T follicular helper cell (primary cell): ENCODE measurements at regions not wholly inside any gene's neighbourhood (a gene's known extent, or its start where the extent isn't known, plus 50 kb on each side); places are given as distances from the start of the nearest gene placed in this dataset.
"Not testable (repeated sequence)": the region's sequence is repeated elsewhere in the genome, so short reads cannot be mapped to it uniquely, and the experiment has no call there.

Experiments used
- DNase-seq: peaks from one replicate; pipeline ENCODE4 v3.0.0-alpha.2; 2020; ENCODE audit warnings: low read depth

DNA sequence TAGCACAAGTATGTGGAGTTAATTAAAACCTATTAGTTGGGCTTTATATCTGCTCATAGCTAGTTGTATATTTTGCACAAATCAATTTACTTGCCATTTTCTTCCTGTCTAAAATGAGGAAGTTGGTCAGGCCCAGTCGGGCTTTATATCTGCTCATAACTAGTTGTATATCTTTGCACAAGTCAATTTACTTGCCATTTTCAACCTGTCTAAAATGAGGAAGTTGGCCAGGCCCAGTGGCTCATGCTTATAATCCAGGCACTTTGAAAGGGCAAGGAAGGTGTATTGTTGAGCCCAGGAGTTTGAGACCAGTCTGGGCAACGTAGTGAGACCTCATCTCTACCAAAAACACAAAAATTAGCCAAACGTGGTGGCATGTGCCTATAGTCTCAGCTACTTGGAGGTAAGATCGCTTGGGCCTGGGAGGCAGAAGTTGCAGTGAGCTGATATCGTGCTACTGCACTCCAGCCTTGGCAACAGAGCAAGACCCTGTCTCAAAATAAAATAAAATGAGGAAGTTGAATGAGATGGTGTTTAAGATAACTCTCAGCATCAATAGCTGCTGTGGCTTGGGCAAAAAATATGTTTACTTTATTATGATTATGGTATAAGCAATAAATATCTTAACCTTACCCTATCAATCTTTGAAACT is 1558.6 kb upstream of the RAG2 start:
- no peak for DNase-seq

DNA sequence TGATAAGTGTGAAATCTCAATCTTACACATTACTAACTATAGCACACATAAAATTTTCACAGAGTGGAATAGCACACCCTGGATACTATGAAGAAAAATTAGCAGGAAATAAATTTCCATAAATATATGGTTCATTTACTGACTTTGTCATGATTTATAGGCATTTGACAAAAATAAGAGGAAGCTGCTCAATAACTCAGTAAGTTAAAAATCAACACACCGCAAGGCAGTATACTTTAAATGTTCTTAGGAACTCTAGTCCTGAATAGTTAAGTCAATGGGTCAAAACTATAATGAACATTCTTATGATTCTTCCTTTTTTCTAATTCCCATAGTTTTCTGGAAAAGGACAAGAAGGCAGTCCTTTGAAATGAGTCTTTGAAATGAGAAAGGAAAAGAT is 1557.8 kb upstream of the RAG2 start:
- no peak for DNase-seq

DNA sequence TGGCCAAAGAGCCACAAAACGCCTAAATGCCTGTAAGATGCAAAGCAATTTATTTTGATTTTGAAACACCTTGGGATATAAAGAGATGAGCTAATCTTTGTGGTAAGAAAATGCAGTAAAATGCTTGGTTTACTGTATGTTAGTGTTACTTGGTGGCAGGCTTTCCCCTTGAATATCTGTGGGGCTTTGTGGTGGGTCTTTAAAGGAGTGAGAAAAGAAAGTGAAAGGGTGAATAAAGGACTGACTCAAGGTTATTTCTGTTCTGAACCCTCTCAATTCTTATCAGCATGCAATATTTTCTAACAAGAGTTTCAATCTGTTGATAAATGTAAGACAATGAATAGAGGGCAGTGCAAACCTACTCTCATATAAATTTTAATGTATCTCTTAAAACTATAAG is 1555.9 kb upstream of the RAG2 start:
- no peak for DNase-seq

DNA sequence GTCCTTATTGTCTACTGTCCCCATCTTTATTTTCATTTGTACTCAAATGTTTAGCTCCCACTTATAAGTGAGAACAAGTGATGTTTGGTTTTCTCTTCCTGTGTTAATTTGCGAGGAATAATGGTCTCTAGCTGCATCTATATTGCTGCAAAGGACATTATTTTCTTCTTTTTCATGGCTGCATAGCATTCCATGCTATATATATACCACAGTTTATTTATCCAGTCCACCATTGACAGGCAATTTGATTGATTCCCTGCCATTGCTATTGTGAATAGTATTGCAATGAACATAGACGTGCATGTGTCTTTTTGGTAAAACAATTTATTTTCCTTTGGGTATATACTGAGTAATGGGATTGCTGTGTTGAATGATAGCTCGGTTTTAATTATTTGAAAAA is 1545.8 kb upstream of the RAG2 start:
- DNase-seq: no peak

DNA sequence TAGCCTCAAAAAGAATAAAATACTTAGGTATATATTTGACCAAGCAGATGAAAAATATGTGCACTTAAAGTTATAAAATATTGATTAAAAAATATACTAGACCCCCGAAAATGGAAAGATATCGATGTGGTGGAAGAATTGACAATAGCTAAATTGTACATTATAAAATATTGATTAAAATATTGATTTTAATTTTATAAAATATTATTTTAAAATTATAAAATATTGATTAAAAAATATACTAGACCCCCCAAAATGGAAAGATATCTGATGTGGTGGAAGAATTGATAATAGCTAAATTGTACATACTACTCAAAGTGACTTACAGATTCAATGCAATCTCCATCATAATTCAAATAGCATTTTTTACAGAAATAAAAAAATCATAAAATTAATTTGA is 1540.9 kb upstream of the RAG2 start:
- DNase-seq: no peak

DNA sequence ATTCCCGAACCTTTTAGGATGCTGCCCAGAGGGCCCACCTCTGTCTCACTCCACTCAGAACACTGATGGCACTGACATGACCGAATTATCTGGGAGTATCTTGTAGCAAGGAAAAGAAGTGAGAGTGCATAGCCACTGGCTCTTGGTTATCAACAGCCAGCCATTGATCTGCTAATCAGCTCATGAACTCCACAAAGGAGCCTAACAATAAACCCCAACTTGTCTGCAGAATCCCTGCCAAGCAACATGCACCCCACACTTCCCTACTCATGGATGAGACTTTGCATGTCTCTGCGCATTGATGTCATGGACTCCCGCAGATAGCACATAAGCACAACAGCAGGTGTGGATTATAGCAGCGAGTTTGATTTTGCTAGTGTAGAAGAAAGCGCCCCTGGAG is 1538.9 kb upstream of the RAG2 start:
- no peak for DNase-seq

DNA sequence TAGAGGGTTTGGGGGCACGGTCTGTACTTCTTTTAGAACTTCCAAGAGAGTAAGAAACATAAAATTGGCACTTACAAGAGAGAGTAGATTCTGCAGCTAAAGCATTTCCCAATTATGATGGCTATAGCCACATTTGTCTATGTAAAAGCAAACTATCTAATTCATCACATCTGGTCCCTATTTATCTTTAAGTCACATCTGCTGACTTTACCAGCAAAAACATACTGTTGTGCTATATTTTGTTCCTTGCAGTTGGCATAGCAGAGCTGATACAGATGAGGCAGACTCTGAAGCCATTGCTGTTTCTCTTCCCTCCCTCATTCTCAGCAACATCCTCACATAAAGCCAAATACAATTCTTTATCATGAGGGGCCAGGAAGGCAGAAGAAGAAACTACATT is 1533.5 kb upstream of the RAG2 start:
- no peak for DNase-seq

DNA sequence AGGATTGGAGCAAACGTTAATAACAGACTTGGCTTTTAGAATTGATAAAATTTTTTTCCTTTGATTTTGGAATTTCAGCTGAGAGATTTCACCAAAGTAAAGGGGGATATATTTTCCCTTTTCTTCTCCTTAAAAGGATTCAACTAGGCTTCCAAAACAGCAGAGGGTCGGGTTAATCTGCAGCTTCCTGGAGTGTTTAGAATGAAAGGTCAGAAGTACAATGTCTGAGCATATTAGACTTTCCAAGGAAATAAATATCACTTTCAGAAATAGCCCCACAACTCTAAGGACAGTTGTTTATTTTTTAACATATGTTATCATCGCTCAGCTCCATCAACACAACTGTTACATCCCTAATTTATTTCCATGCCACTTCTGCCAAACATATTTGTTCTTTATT is 1532.9 kb upstream of the RAG2 start:
- no peak for DNase-seq

DNA sequence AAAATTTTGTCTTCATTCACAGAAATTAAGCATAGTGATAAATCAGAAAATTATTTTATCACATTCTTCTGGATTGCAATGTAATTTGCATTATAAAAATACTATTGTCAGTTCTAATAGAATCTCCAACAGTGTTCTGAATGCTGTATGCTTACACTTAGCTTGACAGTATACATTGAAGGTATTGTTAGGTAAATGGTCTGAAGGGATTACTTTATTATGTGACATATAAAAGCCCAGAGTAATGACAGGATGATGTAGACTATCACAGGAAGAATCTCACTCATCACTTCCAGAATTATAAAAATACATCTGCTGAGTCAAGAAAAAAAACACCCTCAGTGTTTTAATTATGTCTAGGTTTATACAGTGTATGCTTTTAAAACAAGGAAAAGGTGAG is 1532.5 kb upstream of the RAG2 start:
- no peak for DNase-seq

DNA sequence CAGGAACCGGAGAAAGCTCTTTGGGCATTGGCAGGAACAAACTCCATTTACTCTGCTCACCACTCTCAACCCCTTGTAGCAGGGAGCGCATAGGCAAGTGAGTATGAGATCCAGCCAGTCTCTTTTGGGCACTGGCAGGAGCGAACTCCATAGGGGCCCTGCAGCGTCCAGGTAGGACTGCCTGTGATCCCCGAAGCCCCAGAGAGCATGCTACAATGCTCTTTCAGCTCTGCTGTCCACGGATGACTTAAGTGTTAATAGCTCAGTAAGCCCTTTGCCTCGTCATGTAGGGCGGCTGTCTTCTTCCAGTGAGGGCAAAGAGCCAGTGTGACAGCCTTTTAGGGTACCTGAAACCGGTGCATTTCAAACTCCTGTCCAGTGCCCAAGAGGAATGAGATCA is 1525.6 kb upstream of the RAG2 start:
- no peak for DNase-seq

DNA sequence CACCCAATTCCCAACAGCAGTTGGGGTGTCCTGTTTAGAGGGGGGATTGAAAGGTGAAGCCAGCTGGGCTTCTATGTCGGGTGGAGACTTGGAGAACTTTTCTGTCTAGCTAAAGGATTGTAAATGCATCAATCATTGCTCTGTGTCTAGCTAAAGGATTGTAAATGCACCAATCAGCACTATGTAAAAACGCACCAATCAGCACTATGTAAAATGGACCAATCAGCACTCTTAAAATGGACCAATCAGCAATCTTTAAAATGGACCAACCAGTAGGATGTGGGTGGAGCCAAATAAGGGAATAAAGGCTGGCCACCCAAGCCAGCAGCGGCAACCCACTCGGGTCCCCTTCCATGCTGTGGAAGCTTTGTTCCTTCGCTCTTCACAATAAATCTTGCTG is 1518.6 kb upstream of the RAG2 start:
- DNase-seq: not testable (repeated sequence)

DNA sequence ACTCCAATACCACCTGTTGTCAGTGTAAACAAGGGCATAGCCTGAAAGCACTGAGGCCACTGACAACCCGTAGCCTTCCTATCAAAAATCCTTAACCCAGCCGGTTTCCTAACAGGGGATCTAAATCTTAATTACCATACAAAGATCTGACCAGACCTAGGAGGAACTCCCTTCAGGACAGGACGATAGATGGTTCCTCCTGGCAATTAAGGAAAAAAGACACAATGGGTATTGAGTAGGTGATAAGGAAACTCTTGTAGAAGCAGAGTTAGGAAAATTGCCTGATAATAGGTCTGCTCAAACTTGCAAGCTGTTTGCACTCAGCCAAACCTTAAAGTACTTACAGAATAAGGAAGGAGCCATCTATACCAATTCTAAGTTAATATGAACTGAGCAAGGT is 1517.3 kb upstream of the RAG2 start:
- DNase-seq: not testable (repeated sequence)

DNA sequence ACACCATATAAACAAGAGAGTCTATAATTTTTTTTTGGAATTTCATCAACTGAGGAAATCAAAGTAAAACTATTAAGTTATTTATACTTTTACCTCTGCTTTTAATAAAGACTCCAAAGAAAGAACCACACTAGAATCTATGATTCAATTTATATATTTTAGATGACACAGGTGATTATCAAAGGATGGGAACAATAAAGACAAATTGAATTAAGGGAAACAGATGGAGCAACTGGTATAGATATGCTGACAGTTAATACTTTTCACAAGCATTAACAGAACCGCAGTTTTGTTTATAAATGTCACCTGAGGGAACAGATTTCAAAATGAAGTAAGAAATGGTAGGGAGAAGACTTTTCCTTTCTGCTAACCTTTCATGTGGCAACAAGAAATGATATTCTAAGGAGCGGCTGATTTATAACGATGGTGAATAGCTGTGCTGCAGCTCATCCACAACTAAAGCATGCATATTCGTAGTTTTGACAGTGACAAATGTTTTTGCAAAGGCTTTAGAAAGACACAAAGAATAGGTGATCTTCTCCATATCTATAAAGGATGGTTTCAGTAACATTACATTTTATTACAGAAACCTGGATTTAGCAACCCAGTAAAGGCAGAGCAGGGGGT is 1502.9 kb upstream of the RAG2 start:
- DNase-seq: no peak

DNA sequence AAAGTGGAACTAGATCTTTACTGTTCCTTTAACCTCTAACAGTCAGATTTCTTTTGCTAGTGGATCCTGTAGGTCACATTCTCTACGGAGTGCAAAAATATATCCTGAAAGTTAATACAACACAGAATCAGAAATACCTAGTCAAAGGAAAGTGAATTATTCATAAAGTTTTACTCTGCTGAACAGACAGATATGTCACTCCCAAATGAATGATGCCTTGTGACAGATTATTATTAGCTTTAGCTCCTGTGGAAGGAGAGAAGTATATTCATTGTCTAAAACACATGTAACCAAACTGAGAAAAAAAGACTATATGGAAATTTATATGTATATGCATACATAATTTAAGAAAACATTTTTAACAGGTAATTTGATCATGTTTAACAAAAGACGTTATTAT is 1497.2 kb upstream of the RAG2 start:
- no peak for DNase-seq

DNA sequence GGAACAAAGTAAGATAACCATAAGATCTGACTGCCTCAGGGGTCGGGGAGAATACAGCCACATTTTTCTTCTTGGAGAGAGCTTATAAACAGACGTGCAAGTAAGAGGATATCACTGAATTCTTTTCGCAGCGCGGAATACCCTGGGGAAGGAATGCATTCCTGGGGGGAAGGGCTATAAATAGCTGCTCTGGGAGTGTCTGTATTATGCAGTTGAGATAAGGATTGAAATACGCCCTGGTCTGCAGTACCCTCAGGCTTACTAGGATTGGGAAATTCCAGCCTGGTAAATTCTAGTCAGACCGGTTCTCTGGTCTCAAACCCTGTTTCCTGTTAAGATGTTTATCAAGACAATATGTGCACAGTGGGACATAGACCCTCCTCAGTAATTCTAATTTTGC is 1491.7 kb upstream of the RAG2 start:
- no peak for DNase-seq

DNA sequence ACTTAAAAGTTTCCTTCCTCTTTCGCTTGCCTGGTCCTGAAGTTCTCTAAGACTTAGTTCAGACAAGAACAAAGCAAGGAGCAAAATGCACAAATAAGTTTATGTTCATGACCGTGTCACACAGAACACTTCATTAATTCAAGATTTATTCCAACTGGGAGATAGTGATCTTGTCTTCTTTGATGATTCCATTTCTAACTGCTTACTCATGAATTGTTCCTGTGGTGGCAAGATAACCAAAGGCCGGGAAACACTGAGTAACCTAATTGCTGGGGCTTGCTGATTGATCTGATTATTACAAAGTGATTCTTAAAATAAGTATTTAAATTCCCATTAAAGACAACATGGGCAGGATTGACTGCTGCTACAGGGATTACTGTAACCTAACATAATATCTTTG is 1462.9 kb upstream of the RAG2 start:
- no peak for DNase-seq

DNA sequence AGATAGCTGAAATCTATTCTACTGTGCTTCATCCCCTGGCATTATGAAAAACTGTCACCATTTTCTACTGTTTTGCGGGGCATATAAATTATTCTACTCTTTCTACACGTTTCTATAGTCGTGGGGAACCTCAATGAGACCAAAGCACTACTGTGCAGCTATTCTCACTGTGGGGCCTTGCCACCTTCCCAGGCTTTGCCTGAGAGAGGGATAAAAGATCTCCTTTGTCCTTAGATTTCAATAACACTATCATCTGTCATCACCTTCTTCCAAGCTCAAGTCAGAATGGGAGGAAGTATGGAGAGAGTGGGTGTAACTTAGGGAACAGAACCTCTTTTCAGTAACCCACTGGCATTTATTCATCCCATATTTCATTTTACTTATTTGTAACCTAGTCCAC is 1462.1 kb upstream of the RAG2 start:
- no peak for DNase-seq

DNA sequence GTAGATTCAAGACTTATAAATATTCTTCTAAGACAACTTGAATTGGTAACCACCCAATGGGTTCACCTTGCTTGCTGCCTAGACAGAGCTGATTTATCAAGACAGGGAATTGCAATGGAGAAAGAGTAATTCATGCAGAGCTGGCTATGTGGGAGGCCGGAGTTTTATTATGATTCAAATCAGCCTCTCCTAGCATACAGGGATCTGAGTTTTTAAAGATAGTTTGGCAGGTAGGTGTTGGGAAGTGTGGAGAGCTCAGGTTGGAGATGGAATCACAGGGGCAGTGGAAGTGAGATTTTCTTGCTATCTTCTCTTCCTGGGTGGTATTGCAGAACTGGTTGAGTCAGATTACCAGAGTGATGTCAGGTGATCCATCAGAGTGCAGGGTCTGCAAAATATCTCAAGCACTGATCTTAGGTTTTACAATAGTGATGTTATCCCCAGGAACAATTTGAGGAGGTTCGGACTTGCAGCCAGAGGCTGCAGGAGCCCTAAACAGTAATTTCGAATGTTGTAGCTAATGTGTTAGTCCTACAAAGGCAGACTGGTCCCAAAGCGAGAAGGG is 1448.6 kb upstream of the RAG2 start:
- DNase-seq: no peak

DNA sequence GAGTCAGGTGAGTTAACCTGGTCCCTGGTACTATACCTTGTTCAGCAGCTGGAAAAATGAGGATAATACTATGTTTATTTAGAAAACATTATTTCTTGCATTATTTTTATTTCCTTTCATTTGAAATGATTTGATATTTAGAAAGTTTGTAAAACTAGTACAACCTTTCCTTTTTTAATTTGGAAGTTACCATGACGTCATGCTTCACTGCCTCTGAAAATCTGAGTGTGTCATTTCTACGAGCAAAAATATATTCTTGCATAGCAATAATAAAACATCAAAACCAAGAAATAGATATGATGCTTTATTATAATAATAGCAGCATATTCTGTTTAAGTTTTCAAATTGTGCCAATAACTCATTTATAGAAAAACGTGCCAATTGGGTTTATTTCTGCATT is 1445.0 kb upstream of the RAG2 start:
- DNase-seq: no peak

DNA sequence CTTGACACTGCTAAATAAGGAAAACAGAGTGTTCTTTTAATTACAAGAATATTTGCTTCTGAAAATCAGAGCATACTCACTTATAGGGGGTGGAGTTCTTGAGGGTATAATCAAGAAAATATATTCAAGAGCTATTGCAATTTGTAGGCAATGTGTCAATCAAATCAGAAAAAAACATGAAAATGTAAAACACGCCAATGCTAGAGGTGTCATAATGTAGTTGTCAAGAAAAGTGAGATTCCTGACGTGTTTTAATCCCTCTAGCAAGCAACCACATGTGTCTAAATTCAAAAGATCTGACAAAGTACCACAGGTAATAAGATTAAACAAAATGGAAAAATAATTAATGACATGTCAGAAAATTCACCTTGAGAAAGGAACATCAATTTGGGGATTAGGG is 1440.7 kb upstream of the RAG2 start:
- DNase-seq: no peak

DNA sequence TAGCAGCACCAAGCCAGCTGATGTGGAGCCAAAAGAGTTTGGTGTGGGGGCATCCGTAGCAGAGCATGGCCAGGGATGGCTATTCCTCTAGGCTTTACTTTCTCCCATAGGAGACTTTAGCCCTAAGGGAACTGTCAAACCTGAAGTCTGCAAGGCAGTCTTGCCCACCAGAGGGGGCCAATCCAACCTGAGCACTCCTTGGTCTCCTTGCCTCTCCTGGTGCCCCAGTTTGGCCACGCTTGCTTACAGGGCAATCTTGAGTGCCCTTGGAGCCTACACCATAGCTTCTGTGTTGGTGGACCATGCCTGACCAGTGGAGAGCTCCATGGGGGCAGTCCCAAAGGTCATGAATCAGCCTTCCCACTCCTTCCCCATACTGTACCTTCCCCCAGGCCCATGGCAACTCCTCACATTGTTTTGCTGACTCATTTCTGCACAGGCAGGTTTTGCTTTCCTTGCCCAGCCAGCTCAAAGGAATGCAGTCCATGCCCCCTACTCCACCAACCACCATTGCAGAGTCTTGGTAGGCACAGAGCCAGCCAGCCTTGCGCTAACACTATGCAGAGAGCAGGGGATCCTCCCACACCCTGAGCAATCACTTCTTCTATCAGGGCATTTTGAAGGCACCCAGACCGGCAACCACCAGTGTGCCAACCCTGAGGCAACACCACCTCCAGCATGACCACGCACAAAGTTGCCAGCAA is 1421.2 kb upstream of the RAG2 start:
- DNase-seq: no peak

DNA sequence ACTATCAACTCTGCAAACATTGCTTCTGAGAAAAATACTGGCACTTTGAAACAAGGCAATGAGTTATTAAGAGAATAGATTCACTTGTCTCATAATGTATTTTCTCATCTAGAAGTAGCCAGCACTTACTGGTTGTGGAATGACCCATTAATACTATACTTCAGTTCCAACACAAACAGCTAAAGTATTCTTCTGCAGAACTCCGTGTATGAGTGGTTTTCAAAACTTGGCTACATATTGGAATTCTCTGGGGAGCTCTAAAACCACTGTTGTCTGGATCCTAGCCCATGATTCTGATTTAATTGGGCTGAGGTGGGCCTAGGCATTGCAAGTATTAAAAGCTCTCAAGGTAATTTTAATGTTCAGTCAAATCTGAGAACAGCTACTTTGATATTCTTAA is 1416.4 kb upstream of the RAG2 start:
- no peak for DNase-seq

DNA sequence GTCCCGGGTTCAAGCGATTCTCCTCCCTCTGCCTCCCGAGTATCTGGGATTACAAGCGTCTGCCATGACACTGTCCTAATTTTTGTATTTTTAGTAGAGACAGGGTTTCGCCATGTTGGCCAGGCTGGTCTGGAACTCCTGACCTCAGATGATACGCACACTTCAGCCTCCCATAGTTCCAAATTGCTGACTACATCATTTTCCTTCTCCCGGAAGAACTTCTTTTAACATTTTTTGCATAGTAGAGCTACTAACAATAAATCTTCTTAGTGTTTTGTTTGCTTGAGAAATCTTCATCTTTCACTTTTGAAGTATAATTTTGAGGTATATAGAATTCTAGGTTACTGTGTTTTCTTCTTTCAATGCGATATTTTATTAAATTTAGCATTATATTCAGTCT is 1415.1 kb upstream of the RAG2 start:
- no peak for DNase-seq
